HPDE6-E6E7 (cell line): ENCODE measurements at regions not wholly inside any gene's neighbourhood (a gene's known extent, or its start where the extent isn't known, plus 50 kb on each side); places are given as distances from the start of the nearest gene placed in this dataset.

Source experiments
- DNase-seq: peaks from one replicate; pipeline ENCODE4 v3.0.0; 2011; ENCODE audit warnings: missing footprints; ENCODE audit errors: extremely low spot score

DNA sequence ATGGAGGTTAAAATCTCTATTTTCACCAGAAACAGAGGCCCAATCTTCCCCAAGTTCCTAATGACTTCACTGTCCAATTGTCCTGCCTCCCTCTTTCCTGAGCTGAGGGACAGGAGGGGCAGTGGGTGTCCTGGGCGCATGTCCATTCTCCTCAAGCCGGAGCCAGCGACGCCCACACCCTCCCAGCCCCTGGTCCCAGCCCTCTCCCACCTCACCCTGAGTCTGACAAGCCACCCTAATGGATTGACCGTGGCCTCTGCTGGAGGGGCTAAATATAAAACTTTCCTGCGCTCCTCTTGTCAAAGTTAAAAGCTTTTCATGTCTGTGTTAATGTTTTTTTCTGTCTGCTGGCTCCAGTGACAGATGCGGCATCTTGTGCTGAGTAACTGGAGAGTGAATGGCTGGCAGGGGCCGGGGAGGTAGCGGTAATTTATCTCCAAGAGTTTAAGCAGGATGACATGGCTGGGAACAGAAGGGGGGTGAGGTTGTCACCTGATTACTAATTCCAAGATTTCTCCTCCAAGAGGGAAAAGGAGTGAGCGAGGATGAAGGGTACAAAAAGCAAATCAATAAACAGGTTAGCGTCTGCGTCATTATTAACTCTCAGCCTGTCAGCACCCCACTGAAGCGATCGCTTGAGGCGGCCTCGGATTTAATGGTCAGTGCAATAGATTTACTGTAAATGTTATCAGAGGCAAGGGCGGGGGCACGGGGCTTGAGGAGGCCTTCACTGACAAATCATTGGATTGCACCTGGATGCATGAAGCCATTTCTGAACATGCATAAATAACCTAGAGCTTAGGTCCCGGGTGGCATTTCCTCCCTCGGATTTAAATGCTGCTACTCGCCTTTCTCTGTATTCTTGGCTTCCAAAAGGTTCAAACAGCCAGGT, 118.1 kb upstream of the MAFB start:
- DNase-seq, result no peak

GRCh38 chr20:40807821-40808170, 118.8 kb upstream of the MAFB start:
- DNase-seq, result no peak

DNA sequence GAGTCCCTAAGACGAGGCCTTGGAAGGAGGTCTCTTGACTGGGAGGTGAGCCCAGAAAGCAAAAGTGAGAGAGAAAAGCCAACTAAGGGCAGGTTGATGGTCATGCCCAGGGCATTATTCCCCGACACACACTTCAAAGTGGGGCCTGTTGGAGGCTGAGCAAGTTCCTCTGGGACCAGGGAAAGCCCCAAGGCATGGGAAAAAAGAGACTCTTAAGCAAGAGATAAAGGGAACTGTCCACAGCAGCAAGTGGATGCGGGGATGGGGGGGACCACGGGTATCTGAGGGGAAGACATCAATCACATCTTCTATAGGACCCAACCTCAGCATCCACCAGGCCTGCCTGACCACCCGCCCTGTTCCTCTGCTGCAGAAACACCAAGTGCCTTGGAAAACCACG, 119.9 kb upstream of the MAFB start:
- DNase-seq, result no peak

DNA sequence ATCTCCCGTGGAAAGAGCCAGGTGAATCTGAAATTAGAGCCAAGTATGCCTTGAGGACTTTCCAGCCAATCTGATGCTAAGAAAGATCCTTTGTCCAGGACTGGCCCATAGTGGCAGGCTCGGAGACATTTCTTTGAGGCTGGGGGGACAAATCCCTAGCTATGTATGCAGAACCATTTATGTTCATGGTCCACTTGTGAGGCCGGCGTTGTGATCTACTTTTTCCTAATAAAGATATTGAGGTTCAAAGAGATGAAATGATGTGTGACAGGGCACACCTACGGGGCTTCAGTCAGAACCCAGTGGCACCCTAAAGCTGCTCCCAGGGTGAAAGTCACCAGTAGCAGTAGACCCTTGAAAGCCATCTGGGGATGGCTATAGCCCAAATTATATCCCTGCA, 120.3 kb upstream of the MAFB start:
- no peak for DNase-seq

GRCh38 chr20:40810332-40811000, 121.4 kb upstream of the MAFB start:
- no peak for DNase-seq

- no peak for DNase-seq
These were observed 122.0 kb upstream of the MAFB start for GRCh38 chr20:40811004-40811403.

GRCh38 chr20:40811660-40812414, 122.8 kb upstream of the MAFB start:
- DNase-seq, result no peak

DNA sequence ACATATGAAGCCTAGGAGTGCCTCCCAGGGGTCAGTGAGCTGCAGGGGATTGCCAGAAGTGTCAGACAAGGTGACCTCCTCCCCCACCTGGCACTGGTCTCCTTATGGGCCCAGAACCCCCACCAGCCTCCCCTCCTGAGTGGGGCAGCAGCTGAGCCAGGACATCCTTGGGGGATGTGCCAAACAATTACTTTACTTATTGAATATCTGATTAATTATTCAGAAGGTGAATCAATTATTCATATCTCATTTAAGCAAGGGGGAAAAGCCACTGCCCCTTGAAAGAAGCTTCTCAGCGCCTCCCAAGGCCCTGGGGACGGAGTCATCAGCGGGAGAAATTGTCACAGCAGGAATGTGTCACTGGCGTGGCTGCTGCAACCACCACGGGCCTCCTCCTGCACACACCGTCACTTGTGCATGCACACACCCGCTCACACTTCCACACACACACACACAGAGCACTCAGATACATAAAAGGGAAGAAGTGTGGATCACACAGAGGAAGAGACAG, 123.4 kb upstream of the MAFB start:
- no peak for DNase-seq

GRCh38 chr20:40813029-40813431, 124.0 kb upstream of the MAFB start:
- no peak for DNase-seq

- DNase-seq, result no peak
These were observed 124.9 kb upstream of the MAFB start for GRCh38 chr20:40813708-40814630.

GRCh38 chr20:40814631-40814960, 125.6 kb upstream of the MAFB start:
- no peak for DNase-seq

- DNase-seq, result no peak
These were observed 126.4 kb upstream of the MAFB start for GRCh38 chr20:40815156-40816038.

- no peak for DNase-seq
These were observed 127.0 kb upstream of the MAFB start for GRCh38 chr20:40816039-40816352.

DNA sequence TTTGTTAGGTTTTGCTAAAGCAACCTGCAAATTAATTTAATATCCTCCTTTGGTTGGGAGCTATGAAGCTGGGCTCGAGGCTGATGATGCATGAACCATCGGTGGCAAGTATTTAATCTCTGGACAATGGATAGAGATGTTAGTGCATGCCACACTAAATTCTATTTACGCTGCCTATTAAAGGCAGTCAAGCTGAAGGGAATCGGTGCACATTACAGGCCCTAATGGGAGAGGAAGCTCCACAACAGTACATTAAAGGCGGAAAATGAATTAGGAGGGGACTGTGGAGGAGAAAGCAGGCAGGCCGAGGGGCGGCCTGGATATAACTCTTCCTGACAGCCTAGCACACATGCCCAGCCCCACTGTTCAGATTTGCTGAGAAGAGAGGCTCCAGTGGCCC, 132.4 kb upstream of the MAFB start:
- DNase-seq, result no peak

DNA sequence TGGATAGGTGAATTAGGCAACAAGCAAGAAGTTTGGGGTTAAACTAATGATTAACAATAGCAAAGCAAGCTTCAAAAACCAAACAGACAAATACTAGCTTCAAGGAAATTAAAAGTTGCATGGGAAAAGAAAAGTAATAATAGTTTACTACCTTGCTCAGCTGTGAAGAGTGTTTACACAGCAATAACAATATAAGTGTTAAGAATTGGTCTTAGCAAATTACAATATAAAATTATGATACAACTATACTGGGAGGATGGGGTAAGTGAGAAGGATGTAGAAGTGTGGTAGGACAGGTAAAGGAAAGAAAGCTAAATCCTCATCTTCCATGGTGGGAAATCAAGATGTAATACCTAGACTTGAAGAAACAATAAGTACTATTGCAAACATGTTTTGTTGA, 137.7 kb upstream of the MAFB start:
- no peak for DNase-seq

DNA sequence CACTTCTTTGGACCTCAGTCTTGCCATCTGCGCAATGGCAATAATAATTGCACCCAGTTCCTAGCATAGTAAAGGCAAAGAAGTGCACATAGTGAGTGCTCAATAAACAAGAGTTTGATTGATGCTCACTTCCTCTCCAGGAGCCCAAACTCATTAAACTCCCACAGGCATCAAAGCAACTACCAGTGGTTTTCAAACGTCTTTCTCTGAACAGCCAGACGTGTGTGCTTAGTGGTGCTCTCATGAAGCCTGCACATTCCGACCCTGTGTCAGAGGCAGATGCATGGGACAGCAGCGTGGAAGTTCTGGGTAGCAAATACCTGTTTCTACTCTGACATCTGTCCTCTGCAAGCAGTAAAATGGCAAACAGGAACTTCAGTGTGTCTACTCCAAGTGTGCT, 146.3 kb upstream of the MAFB start:
- no peak for DNase-seq

DNA sequence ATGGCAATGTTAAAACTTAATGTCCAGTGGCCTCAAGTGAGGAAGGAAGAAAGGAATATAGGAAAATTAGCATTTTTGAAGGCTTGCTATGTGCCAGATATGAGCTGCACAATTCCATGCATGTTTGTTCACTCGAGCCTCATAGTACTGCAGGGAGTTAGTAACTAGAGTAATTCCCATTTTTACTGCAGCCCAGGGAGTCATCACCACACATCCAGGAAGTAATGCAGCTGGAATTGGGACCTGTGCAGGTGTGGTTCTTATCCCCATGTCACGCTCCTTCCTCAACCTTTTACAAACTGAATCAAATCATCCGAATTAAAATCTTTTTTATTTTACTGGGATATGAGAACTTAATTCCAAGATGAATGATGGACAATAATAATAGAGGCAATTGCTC, 149.5 kb upstream of the MAFB start:
- no peak for DNase-seq

DNA sequence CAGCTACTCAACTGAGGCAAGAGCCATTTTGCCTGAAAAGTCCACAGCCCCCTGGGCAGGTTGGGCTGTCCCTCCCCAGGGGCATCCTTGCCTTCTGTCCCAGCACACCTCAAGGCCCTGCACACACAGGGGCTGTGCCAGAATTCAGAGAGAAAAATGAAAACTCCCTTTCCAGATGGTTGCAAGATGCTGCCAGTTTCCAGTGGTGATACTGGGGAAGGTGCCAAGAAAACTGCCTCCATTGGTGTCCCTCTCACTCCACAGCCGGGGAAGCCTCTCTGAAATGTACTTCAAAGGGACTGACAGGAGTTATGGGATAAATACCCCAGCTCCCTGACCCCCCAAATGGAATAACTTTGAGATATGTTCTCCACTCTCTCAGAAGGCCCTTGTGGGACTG, 154.2 kb upstream of the MAFB start:
- DNase-seq, result no peak

- no peak for DNase-seq
These were observed 155.3 kb upstream of the MAFB start for GRCh38 chr20:40844332-40844731.

- no peak for DNase-seq
These were observed 159.1 kb upstream of the MAFB start for GRCh38 chr20:40848096-40848495.

- DNase-seq, result no peak
These were observed 159.5 kb upstream of the MAFB start for GRCh38 chr20:40848526-40848925.
